Neural crest cell (in vitro differentiated cells): ENCODE measurements at regions not wholly inside any gene's neighbourhood (a gene's known extent, or its start where the extent isn't known, plus 50 kb on each side); places are given as distances from the start of the nearest gene placed in this dataset.

Source experiments
- DNase-seq: peaks from one replicate; pipeline ENCODE4 v3.0.0; 2021; ENCODE audit warnings: low read depth, mixed read lengths, low spot score
- H3K27ac Mint-ChIP-seq: one replicate; pipeline ENCODE4 v1.8.0; 2021; ENCODE audit warnings: mild to moderate bottlenecking, mixed read lengths; ENCODE audit not compliant: unreplicated experiment
- H3K27me3 Mint-ChIP-seq: 2 replicates; pipeline ENCODE4 v1.8.0; 2021; ENCODE audit warnings: low read depth, mild to moderate bottlenecking, mixed read lengths
- H3K36me3 Mint-ChIP-seq: 2 replicates; pipeline ENCODE4 v1.8.0; 2021; ENCODE audit warnings: low read depth, mild to moderate bottlenecking, mixed read lengths
- H3K4me1 Mint-ChIP-seq: 2 replicates; pipeline ENCODE4 v1.8.0; 2021; ENCODE audit warnings: mixed read lengths
- H3K4me3 Mint-ChIP-seq: one replicate; pipeline ENCODE4 v1.8.0; 2021; ENCODE audit warnings: mild to moderate bottlenecking, mixed read lengths
- H3K9me3 Mint-ChIP-seq: 2 replicates; pipeline ENCODE4 v1.8.0; 2021; ENCODE audit warnings: mixed read lengths
- TF ChIP-seq, protein P1 (sequence below): fragments of 200-600 bp; sonication (generic); conservative IDR thresholded peaks from 2 replicates; pipeline ENCODE4 v1.5.0; 2021; ENCODE audit warnings: antibody characterized with exemption, mild to moderate bottlenecking

DNA sequence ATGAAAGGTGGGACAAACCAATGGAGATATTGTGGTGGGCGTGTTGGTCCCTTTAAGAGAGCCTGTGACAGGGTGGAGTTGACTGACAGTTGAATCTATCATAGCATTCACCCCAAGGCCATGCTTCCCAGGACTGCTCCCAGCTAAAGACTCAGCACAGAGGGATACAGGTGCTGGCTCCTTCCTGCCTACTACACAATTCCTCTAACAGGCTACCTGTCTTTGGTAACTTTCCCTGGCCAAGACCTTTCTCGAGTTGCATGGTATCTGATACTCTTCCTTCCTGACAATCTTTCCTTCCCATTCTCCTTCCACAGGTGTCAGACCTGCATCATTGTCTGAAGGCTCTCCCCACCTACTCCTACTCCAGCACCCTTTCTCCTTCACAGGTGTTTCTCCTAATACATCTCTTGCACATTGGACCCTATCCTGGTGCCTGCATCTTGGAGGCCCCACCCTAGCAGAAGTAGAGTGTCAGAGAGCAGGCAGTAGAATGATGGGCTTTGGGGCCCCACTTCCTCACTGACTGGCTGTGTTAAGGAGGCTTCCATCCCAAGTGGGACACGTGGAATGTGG is 120.7 kb upstream of the ALDH1B1 start:
- H3K9me3 Mint-ChIP-seq = peaks cover under 1% of the 10 kb centered on the region
- TF ChIP-seq, protein P1, sequence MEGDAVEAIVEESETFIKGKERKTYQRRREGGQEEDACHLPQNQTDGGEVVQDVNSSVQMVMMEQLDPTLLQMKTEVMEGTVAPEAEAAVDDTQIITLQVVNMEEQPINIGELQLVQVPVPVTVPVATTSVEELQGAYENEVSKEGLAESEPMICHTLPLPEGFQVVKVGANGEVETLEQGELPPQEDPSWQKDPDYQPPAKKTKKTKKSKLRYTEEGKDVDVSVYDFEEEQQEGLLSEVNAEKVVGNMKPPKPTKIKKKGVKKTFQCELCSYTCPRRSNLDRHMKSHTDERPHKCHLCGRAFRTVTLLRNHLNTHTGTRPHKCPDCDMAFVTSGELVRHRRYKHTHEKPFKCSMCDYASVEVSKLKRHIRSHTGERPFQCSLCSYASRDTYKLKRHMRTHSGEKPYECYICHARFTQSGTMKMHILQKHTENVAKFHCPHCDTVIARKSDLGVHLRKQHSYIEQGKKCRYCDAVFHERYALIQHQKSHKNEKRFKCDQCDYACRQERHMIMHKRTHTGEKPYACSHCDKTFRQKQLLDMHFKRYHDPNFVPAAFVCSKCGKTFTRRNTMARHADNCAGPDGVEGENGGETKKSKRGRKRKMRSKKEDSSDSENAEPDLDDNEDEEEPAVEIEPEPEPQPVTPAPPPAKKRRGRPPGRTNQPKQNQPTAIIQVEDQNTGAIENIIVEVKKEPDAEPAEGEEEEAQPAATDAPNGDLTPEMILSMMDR = no peak
- H3K36me3 Mint-ChIP-seq = no peaks in the 10 kb centered on the region
- H3K4me1 Mint-ChIP-seq = no peaks in the 10 kb centered on the region
- H3K4me3 Mint-ChIP-seq = no peak overlapping the region
- peaks cover 25% of the 10 kb centered on the region for H3K27me3 Mint-ChIP-seq
- no peak overlapping the region for H3K27ac Mint-ChIP-seq
- DNase-seq = no peak

DNA sequence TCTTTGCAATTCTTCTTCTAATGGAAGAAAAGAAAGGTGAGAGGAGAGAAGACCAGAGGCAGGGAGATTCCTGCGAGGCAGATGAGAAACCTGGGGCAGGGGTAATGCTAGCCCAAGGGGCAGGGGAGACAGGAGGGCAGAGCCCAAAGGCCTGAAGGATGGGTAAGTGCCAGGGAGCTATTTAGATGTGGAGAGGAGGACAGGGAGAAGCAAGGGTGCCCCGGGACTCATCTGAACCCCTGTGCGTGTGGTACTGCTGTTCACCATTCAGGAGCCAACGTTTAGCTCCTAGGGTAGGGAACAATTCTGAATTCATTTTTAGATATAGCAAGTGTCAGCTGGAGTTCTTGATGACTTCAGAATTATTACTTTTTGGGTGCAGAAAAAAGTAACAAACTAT is 122.7 kb upstream of the ALDH1B1 start:
- Mint-ChIP-seq H3K27me3 (peaks cover 36% of the 10 kb centered on the region), H3K9me3 (peaks cover 7% of the 10 kb centered on the region), H3K4me1 (no peaks in the 10 kb centered on the region), H3K27ac (no peak overlapping the region), H3K36me3 (peaks cover 4% of the 10 kb centered on the region), H3K4me3 (no peak overlapping the region)
- TF ChIP-seq, protein P1 = no peak
- no peak for DNase-seq

DNA sequence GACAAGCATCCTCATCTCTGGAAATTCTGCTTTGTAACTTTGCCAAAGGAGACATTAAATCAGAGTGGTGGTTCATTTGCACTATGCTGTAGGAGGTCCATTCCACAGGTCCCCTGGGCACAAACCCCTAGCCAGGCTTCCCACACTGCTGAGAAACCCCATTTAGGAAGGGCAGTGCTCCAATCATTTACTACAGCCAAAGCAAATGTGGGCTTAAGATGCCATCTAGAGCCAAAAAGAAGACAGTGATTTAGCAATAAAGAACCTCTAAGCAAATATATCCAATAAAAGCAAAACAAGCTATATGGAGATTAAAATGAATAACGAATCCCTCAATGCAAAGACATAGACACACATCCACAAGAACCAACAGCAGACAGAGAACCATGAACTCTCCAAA is 129.0 kb upstream of the ALDH1B1 start:
- TF ChIP-seq, protein P1 = peak; percentile 59
- Mint-ChIP-seq H3K27me3 (peaks cover 15% of the 10 kb centered on the region), H3K4me3 (no peak overlapping the region), H3K36me3 (peaks cover 4% of the 10 kb centered on the region), H3K4me1 (no peaks in the 10 kb centered on the region), H3K27ac (no peak overlapping the region), H3K9me3 (peaks cover 15% of the 10 kb centered on the region)
- DNase-seq = no peak

DNA sequence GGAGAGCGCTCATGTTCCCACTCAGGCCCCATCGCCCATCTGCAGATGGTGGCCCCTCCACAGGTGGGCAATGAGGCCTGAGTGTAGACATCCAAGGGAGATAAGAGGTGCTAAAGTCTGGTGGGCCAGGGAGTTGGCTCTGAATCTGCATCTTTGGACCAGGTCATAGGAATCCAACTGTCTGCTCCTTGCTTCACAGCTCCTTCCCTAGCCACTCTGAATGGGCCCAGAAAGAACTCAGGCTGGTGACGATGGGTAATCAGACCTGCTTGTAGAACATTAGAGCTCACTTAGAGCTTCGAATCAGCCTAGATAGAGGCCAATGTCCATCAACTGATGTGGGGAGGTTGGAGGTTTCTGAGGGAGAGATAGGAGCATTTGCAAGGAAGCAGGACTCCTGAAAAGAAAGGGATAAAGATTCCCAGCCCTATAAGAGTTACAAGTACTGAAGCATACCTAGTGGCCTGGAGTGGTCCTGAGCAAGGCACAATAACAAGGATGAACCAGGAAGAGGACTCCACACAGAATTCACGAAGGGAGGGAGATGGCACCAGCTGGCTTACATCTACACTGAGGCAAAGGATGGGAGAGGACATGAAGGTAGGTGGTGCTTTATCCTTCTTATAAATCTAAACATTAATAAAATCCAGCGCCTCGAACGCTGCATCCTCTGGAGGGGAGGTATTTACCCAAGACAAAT is 132.8 kb upstream of the ALDH1B1 start:
- Mint-ChIP-seq H3K4me3 (no peak overlapping the region), H3K27me3 (no peaks in the 10 kb centered on the region), H3K36me3 (no peaks in the 10 kb centered on the region), H3K9me3 (peaks cover 8% of the 10 kb centered on the region), H3K4me1 (no peaks in the 10 kb centered on the region), H3K27ac (no peak overlapping the region)
- no peak for DNase-seq
- TF ChIP-seq, protein P1 = no peak

DNA sequence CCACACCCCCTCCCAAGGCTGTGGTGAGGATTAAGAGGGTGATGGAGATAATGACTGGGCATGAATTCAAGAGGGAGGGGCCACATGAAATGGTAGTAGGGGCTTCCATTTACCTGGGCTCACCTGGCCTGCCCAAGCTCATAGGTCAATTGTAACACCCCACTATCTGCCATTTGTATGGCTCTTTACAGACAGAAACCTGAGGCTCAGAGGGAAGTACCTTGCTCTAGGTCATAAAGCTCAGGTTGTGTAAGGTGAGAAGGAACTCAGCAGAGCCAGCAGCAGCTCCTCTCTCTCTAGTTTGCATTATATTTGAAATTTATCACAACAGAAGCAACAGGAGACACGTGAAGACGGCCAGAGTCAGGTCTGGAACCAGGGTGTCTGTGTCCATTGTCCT is 133.4 kb upstream of the ALDH1B1 start:
- H3K4me3 Mint-ChIP-seq = no peak overlapping the region
- peaks cover 8% of the 10 kb centered on the region for H3K9me3 Mint-ChIP-seq
- no peaks in the 10 kb centered on the region for H3K36me3 Mint-ChIP-seq
- no peaks in the 10 kb centered on the region for H3K4me1 Mint-ChIP-seq
- H3K27ac Mint-ChIP-seq = no peak overlapping the region
- TF ChIP-seq, protein P1 = no peak
- no peaks in the 10 kb centered on the region for H3K27me3 Mint-ChIP-seq
- no peak for DNase-seq
